ENCODE measurements at regions not wholly inside any gene's neighbourhood (a gene's known extent, or its start where the extent isn't known, plus 50 kb on each side); places are given as distances from the start of the nearest gene placed in this dataset.

DNA sequence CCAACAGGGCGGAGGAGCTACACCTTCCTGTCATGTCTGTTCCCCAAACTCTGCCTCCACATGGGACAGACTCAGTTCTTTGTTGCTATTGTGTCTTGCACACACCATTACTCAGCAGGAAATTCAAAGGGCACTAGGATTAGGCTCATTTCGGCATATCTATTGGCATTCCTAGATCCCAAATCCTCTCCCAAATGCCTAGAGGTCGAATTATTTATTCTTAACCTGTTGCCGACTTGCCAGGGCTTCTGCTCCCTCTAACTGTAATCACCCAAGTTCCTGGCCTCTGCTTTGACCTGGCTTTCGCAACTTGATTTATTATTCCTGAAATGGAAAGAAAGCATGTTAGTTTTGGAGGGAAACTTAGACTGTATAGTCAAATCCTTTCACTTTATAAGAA, 67.8 kb upstream of the ST6GAL2 start:
- TF ChIP-seq REST (IDR thresholded peaks at IDR 0.05; ENCODE audit: insufficient read depth in 1 of 2, low read depth in 2 of 2, low read length in 2 of 2) (no peak), SIN3A (IDR thresholded peaks at IDR 0.05; ENCODE audit: borderline replicate concordance, insufficient read depth, low read length) (no peak), TAF1 (IDR thresholded peaks at IDR 0.05; ENCODE audit: borderline replicate concordance, insufficient read depth, low read length) (no peak), FOXP2 (optimal IDR thresholded peaks at IDR 0.05; ENCODE audit: borderline replicate concordance, extremely low read depth, extremely low read length, insufficient read depth) (no peak), POLR2AphosphoS5 (IDR thresholded peaks at IDR 0.05; ENCODE audit: low read depth, low read length) (no peak)

DNA sequence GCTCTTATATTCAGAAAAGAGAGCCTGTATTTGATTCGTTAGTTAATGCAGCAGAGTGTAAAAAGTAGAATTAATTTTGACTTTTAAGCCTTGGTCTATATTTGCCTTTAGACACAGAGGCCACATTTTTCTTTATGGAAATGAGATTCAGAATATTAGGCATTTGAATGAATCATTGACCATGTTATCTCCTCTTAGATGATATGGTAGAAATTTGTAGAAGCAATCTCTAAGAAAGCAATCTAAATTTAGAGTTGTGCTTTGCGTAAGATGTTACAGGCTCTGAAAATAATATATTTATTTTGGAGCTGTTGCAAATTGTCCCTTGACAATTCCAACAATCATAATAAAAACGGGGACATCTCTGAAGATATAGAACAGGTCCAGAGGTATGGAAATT, 68.3 kb upstream of the ST6GAL2 start:
- TF ChIP-seq POLR2AphosphoS5 (IDR thresholded peaks at IDR 0.05; ENCODE audit: low read depth, low read length): no peak
- TF ChIP-seq SIN3A (IDR thresholded peaks at IDR 0.05; ENCODE audit: borderline replicate concordance, insufficient read depth, low read length): no peak
- TF ChIP-seq FOXP2 (optimal IDR thresholded peaks at IDR 0.05; ENCODE audit: borderline replicate concordance, extremely low read depth, extremely low read length, insufficient read depth): no peak
- no peak for TF ChIP-seq TAF1 (IDR thresholded peaks at IDR 0.05; ENCODE audit: borderline replicate concordance, insufficient read depth, low read length)
- TF ChIP-seq REST (IDR thresholded peaks at IDR 0.05; ENCODE audit: insufficient read depth in 1 of 2, low read depth in 2 of 2, low read length in 2 of 2): no peak

- TF ChIP-seq FOXP2 (optimal IDR thresholded peaks at IDR 0.05; ENCODE audit: borderline replicate concordance, extremely low read depth, extremely low read length, insufficient read depth): no peak
- no peak for TF ChIP-seq REST (IDR thresholded peaks at IDR 0.05; ENCODE audit: insufficient read depth in 1 of 2, low read depth in 2 of 2, low read length in 2 of 2)
- TF ChIP-seq TAF1 (IDR thresholded peaks at IDR 0.05; ENCODE audit: borderline replicate concordance, insufficient read depth, low read length): no peak
These were observed 70.4 kb upstream of the ST6GAL2 start for GRCh38 chr2:106956416-106956815.

DNA sequence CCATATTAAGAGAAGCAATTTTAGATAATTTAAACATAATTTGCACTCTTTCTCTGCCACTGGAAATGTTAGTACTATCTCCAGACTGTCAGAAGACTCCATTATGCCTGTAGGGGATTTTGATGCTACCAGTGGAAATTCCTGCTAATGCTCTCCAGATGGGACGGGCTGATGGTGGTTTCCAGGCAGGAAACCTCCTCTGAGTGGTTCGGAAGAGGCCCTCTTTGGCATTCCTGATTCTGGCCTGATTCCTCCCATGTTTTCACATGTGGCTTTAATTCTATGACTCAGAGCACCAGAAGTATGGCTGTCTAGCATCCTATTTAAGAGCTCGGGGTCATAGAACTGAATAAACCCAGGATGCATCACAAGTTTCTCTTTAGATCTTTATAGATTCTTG, 70.9 kb upstream of the ST6GAL2 start:
- TF ChIP-seq FOXP2 (optimal IDR thresholded peaks at IDR 0.05; ENCODE audit: borderline replicate concordance, extremely low read depth, extremely low read length, insufficient read depth) (peak; percentile 28), POLR2AphosphoS5 (IDR thresholded peaks at IDR 0.05; ENCODE audit: low read depth, low read length) (peak; percentile 85), SIN3A (IDR thresholded peaks at IDR 0.05; ENCODE audit: borderline replicate concordance, insufficient read depth, low read length) (peak; percentile 93; the same call in 1 of the 2 replicates), TAF1 (IDR thresholded peaks at IDR 0.05; ENCODE audit: borderline replicate concordance, insufficient read depth, low read length) (no peak), REST (IDR thresholded peaks at IDR 0.05; ENCODE audit: insufficient read depth in 1 of 2, low read depth in 2 of 2, low read length in 2 of 2) (peak in 1 of 2 experiments; percentile 82; a peak in 2 of 4 replicates)
